SK-N-SH (cell line): ENCODE measurements at regions not wholly inside any gene's neighbourhood (a gene's known extent, or its start where the extent isn't known, plus 50 kb on each side); places are given as distances from the start of the nearest gene placed in this dataset.

Source experiments
- CTCF ChIA-PET: fragments of 300-600, 350-600 bp; formaldehyde crosslinking; extraction: SDS; loops from one replicate; lab custom pipeline; 2021; lab: Yijun Ruan, JAX
- POLR2A ChIA-PET: fragments of 350-600 bp; sonication (Branson Sonifier 250); formaldehyde crosslinking; extraction: SDS; loops from one replicate; lab custom pipeline; 2020; ENCODE audit warnings: antibody characterized with exemption, inconsistent platforms; lab: Yijun Ruan, JAX
- DNase-seq: peaks from one replicate; pipeline ENCODE4 v3.0.0; 2012
- H2AFZ ChIP-seq: fragments of 200-600 bp; sonication (generic); 2 replicates; pipeline ENCODE4 v1.8.1; 2016; ENCODE audit warnings: antibody characterized with exemption, mild to moderate bottlenecking, low read depth
- H3F3A ChIP-seq: fragments of 200-600 bp; sonication (generic); replicated peaks from 2 replicates; pipeline ENCODE3; 2016; ENCODE audit warnings: antibody characterized with exemption, mild to moderate bottlenecking; ENCODE audit not compliant: insufficient read depth
- H3K27ac ChIP-seq, 2 experiments: fragments of 200-500 bp in 1 of 2; fragments of 200-600 bp in 1 of 2; sonication (Bioruptor generic) in 1 of 2; sonication (generic), shearing (Covaris generic) in 1 of 2; 2 replicates each; pipeline versions ENCODE4 v1.5.1 to v1.6.1; 2014 to 2016; ENCODE audit warnings: low read depth in 2 of 2, inconsistent platforms in 1 of 2, low read length in 1 of 2, mild to moderate bottlenecking in 1 of 2, mixed read lengths in 1 of 2
- H3K27me3 ChIP-seq: fragments of 200-600 bp; sonication (generic), shearing (Covaris generic); 2 replicates; pipeline ENCODE4 v1.6.1; 2016; ENCODE audit warnings: mixed run types; ENCODE audit not compliant: insufficient read depth
- H3K36me3 ChIP-seq, 2 experiments: fragments of 200-500 bp in 1 of 2; fragments of 200-600 bp in 1 of 2; sonication (Bioruptor generic) in 1 of 2; sonication (generic) in 1 of 2; replicated peaks in 1 of 2; 2 replicates each; pipeline versions ENCODE3 to v1.5.1; 2014 to 2016; ENCODE audit warnings: low read length in 1 of 2, mild to moderate bottlenecking in 1 of 2; ENCODE audit not compliant: insufficient read depth in 2 of 2, control insufficient read depth in 1 of 2
- H3K4me1 ChIP-seq, 2 experiments: fragments of 200-500 bp in 1 of 2; fragments of 200-600 bp in 1 of 2; sonication (Bioruptor generic) in 1 of 2; sonication (generic), shearing (Covaris generic) in 1 of 2; 2 replicates each; pipeline versions ENCODE4 v1.5.1 to v1.6.1; 2014 to 2016; ENCODE audit warnings: low read depth in 1 of 2, low read length in 1 of 2, mixed run types in 1 of 2; ENCODE audit not compliant: insufficient read depth in 2 of 2, control insufficient read depth in 1 of 2
- H3K4me2 ChIP-seq: fragments of 200-600 bp; sonication (generic), shearing (Covaris generic); 2 replicates; pipeline ENCODE4 v1.6.1; 2017; ENCODE audit warnings: mixed run types
- H3K4me3 ChIP-seq, 2 experiments: fragments of 200-500 bp in 1 of 2; fragments of 200-600 bp in 1 of 2; sonication (Bioruptor generic) in 1 of 2; sonication (generic), shearing (Covaris generic) in 1 of 2; 2 replicates each; pipeline versions ENCODE4 v1.5.1 to v1.8.1; 2014 to 2016; ENCODE audit warnings: low read depth in 2 of 2, inconsistent platforms in 1 of 2, low read length in 1 of 2, mild to moderate bottlenecking in 1 of 2, mixed read lengths in 1 of 2, moderate library complexity in 1 of 2
- H3K79me2 ChIP-seq: fragments of 200-600 bp; sonication (generic); 2 replicates; pipeline ENCODE4 v1.8.1; 2017; ENCODE audit warnings: mild to moderate bottlenecking; ENCODE audit not compliant: insufficient read depth
- H3K9ac ChIP-seq: fragments of 200-600 bp; sonication (generic); 2 replicates; pipeline ENCODE4 v1.6.1; 2017; ENCODE audit warnings: mixed run types
- H3K9me2 ChIP-seq: fragments of 200-600 bp; sonication (generic); 2 replicates; pipeline ENCODE4 v1.6.1; 2017; ENCODE audit warnings: mixed run types
- H3K9me3 ChIP-seq: fragments of 200-600 bp; sonication (generic); 2 replicates; pipeline ENCODE4 v1.6.1; 2017; ENCODE audit warnings: mixed run types, mild to moderate bottlenecking, moderate library complexity
- H4K20me1 ChIP-seq: fragments of 200-600 bp; sonication (generic); 2 replicates; pipeline ENCODE4 v1.6.1; 2017; ENCODE audit warnings: mild to moderate bottlenecking, mixed run types; ENCODE audit not compliant: insufficient read depth
- CHD2 ChIP-seq: fragments of 150-350 bp; IDR thresholded peaks from 2 replicates; pipeline ENCODE4 v1.6.1; 2018; ENCODE audit warnings: low read length; ENCODE audit not compliant: partially characterized antibody
- CTCF ChIP-seq: fragments of 200-600 bp; sonication (generic); IDR thresholded peaks from 2 replicates; pipeline ENCODE4 v1.6.1; 2017; ENCODE audit warnings: antibody characterized with exemption, mild to moderate bottlenecking, moderate library complexity
- EZH2phosphoT487 ChIP-seq: fragments of 200-600 bp; sonication (generic); IDR thresholded peaks from 2 replicates; pipeline ENCODE4 v1.6.1; 2017; ENCODE audit warnings: low read depth, mixed run types, mild to moderate bottlenecking, antibody characterized with exemption, moderate library complexity, borderline replicate concordance
- FOSL2 ChIP-seq: IDR thresholded peaks from 2 replicates; pipeline ENCODE4 v1.4.0; 2012; ENCODE audit warnings: low read depth, mild to moderate bottlenecking, moderate library complexity, borderline replicate concordance
- FOXJ3 ChIP-seq: sonication (generic); formaldehyde crosslinking; IDR thresholded peaks from 2 replicates; pipeline ENCODE4 v1.5.1; 2020; ENCODE audit warnings: mild to moderate bottlenecking, missing genetic modification reagents
- FOXM1 ChIP-seq: IDR thresholded peaks from 2 replicates; pipeline ENCODE4 v1.4.0; 2012; ENCODE audit warnings: low read depth, mild to moderate bottlenecking
- GABPA ChIP-seq: IDR thresholded peaks from 2 replicates; pipeline ENCODE4 v1.4.0; 2012; ENCODE audit warnings: low read depth, mild to moderate bottlenecking
- GATA2 ChIP-seq: sonication (generic); formaldehyde crosslinking; IDR thresholded peaks from 2 replicates; pipeline ENCODE4 v1.5.0; 2020; ENCODE audit warnings: mild to moderate bottlenecking, missing genetic modification reagents
- JUND ChIP-seq: IDR thresholded peaks from 2 replicates; pipeline ENCODE4 v1.4.0; 2012
- MEF2A ChIP-seq: IDR thresholded peaks from 2 replicates; pipeline ENCODE4 v1.4.0; 2012; ENCODE audit warnings: low read depth, borderline replicate concordance
- PBX3 ChIP-seq: IDR thresholded peaks from 2 replicates; pipeline ENCODE4; 2012
- RAD21 ChIP-seq: IDR thresholded peaks from 2 replicates; pipeline ENCODE4 v1.6.1; 2012; ENCODE audit warnings: mild to moderate bottlenecking, low read length
- RCOR1 ChIP-seq: fragments of 150-350 bp; IDR thresholded peaks from 2 replicates; pipeline ENCODE4 v1.6.1; 2017; ENCODE audit warnings: antibody characterized with exemption, low read length
- SIN3A ChIP-seq: IDR thresholded peaks from 2 replicates; pipeline ENCODE4 v1.6.1; 2012; ENCODE audit warnings: low read depth, mild to moderate bottlenecking, low read length, moderate library complexity, borderline replicate concordance
- SMC3 ChIP-seq: IDR thresholded peaks from 2 replicates; pipeline ENCODE4 v1.6.1; 2012; ENCODE audit warnings: low read depth, low read length, improper control_type of control experiment
- TAF1 ChIP-seq: IDR thresholded peaks from 2 replicates; pipeline ENCODE4 v1.6.1; 2012; ENCODE audit warnings: low read depth, mild to moderate bottlenecking, low read length, moderate library complexity, borderline replicate concordance
- TCF12 ChIP-seq: IDR thresholded peaks from 2 replicates; pipeline ENCODE4 v1.4.0; 2012
- TEAD4 ChIP-seq: IDR thresholded peaks from 2 replicates; pipeline ENCODE4 v1.4.0; 2012; ENCODE audit warnings: mild to moderate bottlenecking, borderline replicate concordance; ENCODE audit not compliant: insufficient read depth
- USF1 ChIP-seq: IDR thresholded peaks from 2 replicates; pipeline ENCODE4 v1.4.0; 2012; ENCODE audit warnings: low read depth, borderline replicate concordance
- YY1 ChIP-seq: IDR thresholded peaks from 2 replicates; pipeline ENCODE4 v1.4.0; 2012; ENCODE audit warnings: low read depth, mild to moderate bottlenecking
- ZBTB33 ChIP-seq: IDR thresholded peaks from 2 replicates; pipeline ENCODE4 v1.4.0; 2012; ENCODE audit warnings: low read depth, borderline replicate concordance
- WGBS: methylation state at CpG from one replicate; pipeline ENCODE4 v1.1.6; 2017; ENCODE audit warnings: low lambda C conversion rate; 5-methylcytosine and 5-hydroxymethylcytosine counted together
- TF ChIP-seq, protein P1 (sequence below): IDR thresholded peaks from 2 replicates; pipeline ENCODE4 v1.6.1; 2012; ENCODE audit warnings: mild to moderate bottlenecking, low read depth, low read length, moderate library complexity
- TF ChIP-seq, protein P2 (sequence below): fragments of 150-350 bp; IDR thresholded peaks from 2 replicates; pipeline ENCODE4 v1.6.1; 2017; ENCODE audit warnings: antibody characterized with exemption, low read length, low read depth, borderline replicate concordance

DNA sequence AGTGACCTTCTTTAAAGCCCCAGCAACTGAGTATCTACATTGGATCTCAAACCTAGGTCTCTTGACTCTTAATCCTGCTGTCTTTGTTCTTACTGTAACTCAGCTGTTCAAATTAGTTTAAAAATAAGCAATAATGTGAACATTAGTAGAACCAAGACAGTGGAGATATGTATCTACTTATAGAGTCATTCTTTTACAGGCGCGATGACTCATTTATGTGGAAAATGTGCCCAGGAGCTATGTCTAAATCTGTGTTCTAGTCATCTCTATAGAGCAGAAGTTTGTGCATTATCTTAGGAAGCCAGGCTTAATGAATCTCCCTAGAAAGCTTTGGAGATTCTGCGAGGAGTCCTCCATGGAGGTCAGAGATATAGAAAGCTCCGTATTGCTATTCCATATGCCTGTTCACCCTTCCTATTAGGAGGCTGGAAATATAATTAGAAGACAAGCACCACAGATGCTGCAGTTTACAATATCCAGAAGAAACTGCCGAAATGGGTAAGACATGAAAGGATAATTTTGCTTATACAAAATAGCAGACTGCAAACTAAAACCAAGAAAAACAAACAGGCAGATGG, 211.6 kb downstream of the TRIB2 start:
- peak; percentile 41 for DNase-seq
- no peaks in the 10 kb centered on the region for H3K27me3 ChIP-seq
- H3F3A ChIP-seq, result peaks cover 22% of the 10 kb centered on the region
- H3K36me3 ChIP-seq, result no peaks in the 10 kb centered on the region
- no peaks in the 10 kb centered on the region for H3K79me2 ChIP-seq
- peak overlapping the region; percentile 54 to 83 for H3K27ac ChIP-seq
- H3K4me3 ChIP-seq, result peak overlapping the region in 1 of 2 experiments; percentile 38; a peak in 3 of 4 replicates
- no peaks in the 10 kb centered on the region for H3K9me3 ChIP-seq
- no peaks in the 10 kb centered on the region for H4K20me1 ChIP-seq
- peaks cover 26 to 33% of the 10 kb centered on the region in 2 experiments; a peak in 3 of 4 replicates for H3K4me1 ChIP-seq
- CTCF ChIA-PET, result interaction anchor here (0.6 to 8.7 kb wide), 9 partner anchors 8 to 1138 kb away, joined by 3 to 153 read pairs (median 4); partner anchors contain the start of gene TRIB2
- H3K9ac ChIP-seq, result peak overlapping the region; percentile 16; the same call in 1 of the 2 replicates
- POLR2A ChIA-PET, result interaction anchor here (1.0 to 1.5 kb wide), 4 partner anchors 20 to 1099 kb away, joined by 3 to 4 read pairs (median 3); partner anchors contain the start of gene TRIB2
- no peaks in the 10 kb centered on the region for H3K9me2 ChIP-seq
- peak overlapping the region; percentile 50 for H2AFZ ChIP-seq
- H3K4me2 ChIP-seq, result peak overlapping the region; percentile 70
- WGBS, result 10% methylated on average over 5 of the region's 5 CpGs
- TF ChIP-seq JUND (peak; percentile 89), TAF1 (no peak), CTCF (no peak), FOSL2 (peak; percentile 97), GATA2 (CRISPR knock-in tag) (no peak; the same call in 1 of the 2 replicates), TCF12 (peak; percentile 85), MEF2A (0 out of 2 replicates have a peak, but pooled peaks have one; percentile 64), USF1 (no peak), SIN3A (no peak), ZBTB33 (no peak), TEAD4 (peak; percentile 60; the same call in 1 of the 2 replicates), CHD2 (no peak), YY1 (no peak), FOXM1 (peak; percentile 88), PBX3 (peak; percentile 77), GABPA (no peak), EZH2phosphoT487 (no peak), SMC3 (no peak), FOXJ3 (CRISPR knock-in tag) (no peak), RAD21 (peak; percentile 3; the same call in 1 of the 2 replicates), RCOR1 (no peak)
- TF ChIP-seq, protein P1, sequence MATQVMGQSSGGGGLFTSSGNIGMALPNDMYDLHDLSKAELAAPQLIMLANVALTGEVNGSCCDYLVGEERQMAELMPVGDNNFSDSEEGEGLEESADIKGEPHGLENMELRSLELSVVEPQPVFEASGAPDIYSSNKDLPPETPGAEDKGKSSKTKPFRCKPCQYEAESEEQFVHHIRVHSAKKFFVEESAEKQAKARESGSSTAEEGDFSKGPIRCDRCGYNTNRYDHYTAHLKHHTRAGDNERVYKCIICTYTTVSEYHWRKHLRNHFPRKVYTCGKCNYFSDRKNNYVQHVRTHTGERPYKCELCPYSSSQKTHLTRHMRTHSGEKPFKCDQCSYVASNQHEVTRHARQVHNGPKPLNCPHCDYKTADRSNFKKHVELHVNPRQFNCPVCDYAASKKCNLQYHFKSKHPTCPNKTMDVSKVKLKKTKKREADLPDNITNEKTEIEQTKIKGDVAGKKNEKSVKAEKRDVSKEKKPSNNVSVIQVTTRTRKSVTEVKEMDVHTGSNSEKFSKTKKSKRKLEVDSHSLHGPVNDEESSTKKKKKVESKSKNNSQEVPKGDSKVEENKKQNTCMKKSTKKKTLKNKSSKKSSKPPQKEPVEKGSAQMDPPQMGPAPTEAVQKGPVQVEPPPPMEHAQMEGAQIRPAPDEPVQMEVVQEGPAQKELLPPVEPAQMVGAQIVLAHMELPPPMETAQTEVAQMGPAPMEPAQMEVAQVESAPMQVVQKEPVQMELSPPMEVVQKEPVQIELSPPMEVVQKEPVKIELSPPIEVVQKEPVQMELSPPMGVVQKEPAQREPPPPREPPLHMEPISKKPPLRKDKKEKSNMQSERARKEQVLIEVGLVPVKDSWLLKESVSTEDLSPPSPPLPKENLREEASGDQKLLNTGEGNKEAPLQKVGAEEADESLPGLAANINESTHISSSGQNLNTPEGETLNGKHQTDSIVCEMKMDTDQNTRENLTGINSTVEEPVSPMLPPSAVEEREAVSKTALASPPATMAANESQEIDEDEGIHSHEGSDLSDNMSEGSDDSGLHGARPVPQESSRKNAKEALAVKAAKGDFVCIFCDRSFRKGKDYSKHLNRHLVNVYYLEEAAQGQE, result no peak
- TF ChIP-seq, protein P2, sequence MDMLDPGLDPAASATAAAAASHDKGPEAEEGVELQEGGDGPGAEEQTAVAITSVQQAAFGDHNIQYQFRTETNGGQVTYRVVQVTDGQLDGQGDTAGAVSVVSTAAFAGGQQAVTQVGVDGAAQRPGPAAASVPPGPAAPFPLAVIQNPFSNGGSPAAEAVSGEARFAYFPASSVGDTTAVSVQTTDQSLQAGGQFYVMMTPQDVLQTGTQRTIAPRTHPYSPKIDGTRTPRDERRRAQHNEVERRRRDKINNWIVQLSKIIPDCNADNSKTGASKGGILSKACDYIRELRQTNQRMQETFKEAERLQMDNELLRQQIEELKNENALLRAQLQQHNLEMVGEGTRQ, result no peak
